Keratinocyte (primary cell): ENCODE measurements at regions not wholly inside any gene's neighbourhood (a gene's known extent, or its start where the extent isn't known, plus 50 kb on each side); places are given as distances from the start of the nearest gene placed in this dataset.

Source experiments
- DNase-seq: peaks from one replicate; pipeline ENCODE4 v3.0.0-alpha.2; 2011; ENCODE audit warnings: low read depth, missing footprints, low spot score
- FAIRE-seq: peaks from 2 replicates; lab custom pipeline; 2011; peaks lifted over from hg19 to GRCh38; lab: Jason Lieb, UNC
- H2AFZ ChIP-seq: 2 replicates; pipeline ENCODE4 v1.6.0; 2012; ENCODE audit warnings: low read length, control low read depth, inconsistent platforms; ENCODE audit not compliant: control insufficient read depth
- H3K27ac ChIP-seq: 2 replicates; pipeline ENCODE4 v1.5.1; 2011; ENCODE audit warnings: low read length; ENCODE audit not compliant: control insufficient read depth, insufficient read depth
- H3K27me3 ChIP-seq: 3 replicates; pipeline ENCODE4 v1.6.0; 2011; ENCODE audit warnings: low read length; ENCODE audit not compliant: control insufficient read depth, insufficient read depth; ENCODE audit errors: extremely low read depth
- H3K36me3 ChIP-seq, 2 experiments: 2 replicates in 1 of 2; 3 replicates in 1 of 2; pipeline ENCODE4 v1.5.1; 2011; ENCODE audit warnings: low read length in 2 of 2, mild to moderate bottlenecking in 1 of 2; ENCODE audit not compliant: control insufficient read depth in 2 of 2, insufficient read depth in 2 of 2; ENCODE audit errors: extremely low read depth in 1 of 2
- H3K4me1 ChIP-seq: 3 replicates; pipeline ENCODE4 v1.5.1; 2011; ENCODE audit warnings: low read length; ENCODE audit not compliant: control insufficient read depth, insufficient read depth; ENCODE audit errors: extremely low read depth
- H3K4me2 ChIP-seq: 3 replicates; pipeline ENCODE4 v1.6.0; 2011; ENCODE audit warnings: low read depth, low read length; ENCODE audit not compliant: control insufficient read depth, insufficient read depth; ENCODE audit errors: extremely low read depth
- H3K4me3 ChIP-seq, 3 experiments: fragments of 200-600 bp in 1 of 3; sonication (generic) in 1 of 3; 2 replicates in 2 of 3; 3 replicates in 1 of 3; pipeline ENCODE4 v1.5.1; 2011 to 2016; ENCODE audit warnings: low read length in 3 of 3, mild to moderate bottlenecking in 3 of 3, control low read depth in 2 of 3, inconsistent platforms in 1 of 3, low read depth in 1 of 3, mixed read lengths in 1 of 3, mixed run types in 1 of 3, moderate library complexity in 1 of 3; ENCODE audit not compliant: control insufficient read depth in 2 of 3, insufficient read depth in 2 of 3; ENCODE audit errors: extremely low read depth in 1 of 3
- H3K79me2 ChIP-seq: 2 replicates; pipeline ENCODE4 v1.6.0; 2012; ENCODE audit warnings: low read length; ENCODE audit not compliant: control insufficient read depth, insufficient read depth
- H3K9ac ChIP-seq: 3 replicates; pipeline ENCODE4 v1.6.0; 2011; ENCODE audit warnings: low read length; ENCODE audit not compliant: control insufficient read depth, insufficient read depth; ENCODE audit errors: extremely low read depth
- H3K9me1 ChIP-seq: 3 replicates; pipeline ENCODE4 v1.6.0; 2011; ENCODE audit warnings: low read length; ENCODE audit not compliant: control insufficient read depth, insufficient read depth; ENCODE audit errors: extremely low read depth
- H3K9me3 ChIP-seq: 2 replicates; pipeline ENCODE4 v1.5.1; 2012; ENCODE audit warnings: low read depth, low read length; ENCODE audit not compliant: control insufficient read depth
- H4K20me1 ChIP-seq: 3 replicates; pipeline ENCODE4 v1.6.0; 2011; ENCODE audit warnings: low read length; ENCODE audit not compliant: control insufficient read depth, insufficient read depth; ENCODE audit errors: extremely low read depth
- EZH2 ChIP-seq: IDR thresholded peaks from one replicate; pipeline ENCODE4 v1.6.1; 2012; ENCODE audit warnings: inconsistent platforms, mild to moderate bottlenecking, low read length, moderate library complexity
- dilution Hi-C: fragments of 300-500 bp; cut with MboI; formaldehyde crosslinking; loops from one replicate; pipeline ENCODE4 v1.7.0; 2020; ENCODE audit warnings: low sequenced_read_pairs; ENCODE audit not compliant: extremely low pct_ligation_motif_present
- TF ChIP-seq, protein P1 (sequence below), 3 experiments: IDR thresholded peaks in 1 of 3; conservative IDR thresholded peaks in 1 of 3; optimal IDR thresholded peaks in 1 of 3; 2 replicates in 2 of 3; 3 replicates in 1 of 3; pipeline versions ENCODE3 to v1.5.1; 2011; ENCODE audit warnings: low read length in 3 of 3, mild to moderate bottlenecking in 3 of 3, moderate library complexity in 2 of 3, control low read depth in 1 of 3, inconsistent platforms in 1 of 3; ENCODE audit not compliant: insufficient read depth in 2 of 3; ENCODE audit errors: extremely low read depth in 1 of 3

- TF ChIP-seq, protein P1, sequence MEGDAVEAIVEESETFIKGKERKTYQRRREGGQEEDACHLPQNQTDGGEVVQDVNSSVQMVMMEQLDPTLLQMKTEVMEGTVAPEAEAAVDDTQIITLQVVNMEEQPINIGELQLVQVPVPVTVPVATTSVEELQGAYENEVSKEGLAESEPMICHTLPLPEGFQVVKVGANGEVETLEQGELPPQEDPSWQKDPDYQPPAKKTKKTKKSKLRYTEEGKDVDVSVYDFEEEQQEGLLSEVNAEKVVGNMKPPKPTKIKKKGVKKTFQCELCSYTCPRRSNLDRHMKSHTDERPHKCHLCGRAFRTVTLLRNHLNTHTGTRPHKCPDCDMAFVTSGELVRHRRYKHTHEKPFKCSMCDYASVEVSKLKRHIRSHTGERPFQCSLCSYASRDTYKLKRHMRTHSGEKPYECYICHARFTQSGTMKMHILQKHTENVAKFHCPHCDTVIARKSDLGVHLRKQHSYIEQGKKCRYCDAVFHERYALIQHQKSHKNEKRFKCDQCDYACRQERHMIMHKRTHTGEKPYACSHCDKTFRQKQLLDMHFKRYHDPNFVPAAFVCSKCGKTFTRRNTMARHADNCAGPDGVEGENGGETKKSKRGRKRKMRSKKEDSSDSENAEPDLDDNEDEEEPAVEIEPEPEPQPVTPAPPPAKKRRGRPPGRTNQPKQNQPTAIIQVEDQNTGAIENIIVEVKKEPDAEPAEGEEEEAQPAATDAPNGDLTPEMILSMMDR (optimal IDR thresholded peaks at IDR 0.05 in 1 of 3, IDR thresholded peaks at IDR 0.05 in 1 of 3, conservative IDR thresholded peaks at IDR 0.05 in 1 of 3; ENCODE audit: extremely low read depth in 1 of 3, insufficient read depth in 2 of 3, low read length in 3 of 3), result no peak
- no peak for TF ChIP-seq EZH2
- no peaks in the 10 kb centered on the region for H4K20me1 ChIP-seq
- no peak overlapping the region for H3K27ac ChIP-seq
- H3K4me2 ChIP-seq, result no peak overlapping the region
- no peaks in the 10 kb centered on the region for H3K79me2 ChIP-seq
- no peak overlapping the region for H3K9ac ChIP-seq
- no peaks in the 10 kb centered on the region for H3K36me3 ChIP-seq
- no peaks in the 10 kb centered on the region for H3K9me3 ChIP-seq
- H3K9me1 ChIP-seq, result no peaks in the 10 kb centered on the region
- no peak overlapping the region for H2AFZ ChIP-seq
- H3K4me1 ChIP-seq, result no peaks in the 10 kb centered on the region
- no peak overlapping the region for H3K4me3 ChIP-seq
- FAIRE-seq (no peak), DNase-seq (no peak)
- dilution Hi-C loops, result no loop called here
- H3K27me3 ChIP-seq, result no peaks in the 10 kb centered on the region
Observed at GRCh38 chr11:70952191-70952590, 300.2 kb downstream of the SHANK2 start.

DNA sequence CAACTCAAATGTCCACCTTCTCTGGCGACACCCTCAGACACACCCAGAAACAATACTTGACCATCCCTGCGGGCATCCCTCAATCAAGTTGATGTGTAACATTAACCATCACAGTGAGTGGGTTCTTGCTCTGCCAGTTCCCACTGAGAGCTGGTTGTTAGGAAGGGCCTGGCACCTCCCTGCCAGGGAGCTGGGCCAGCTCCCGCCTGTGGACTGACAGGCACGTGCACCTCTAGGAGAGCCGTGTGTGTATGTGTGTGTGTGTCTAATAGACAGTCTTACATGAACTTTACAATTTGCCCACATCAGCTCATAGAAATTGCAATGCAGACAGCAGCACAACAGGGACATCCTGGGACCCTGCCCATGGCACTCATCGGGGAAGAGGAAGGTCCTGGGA lies 298.7 kb downstream of the SHANK2 start:
- no peak for FAIRE-seq
- no peak overlapping the region for H3K4me3 ChIP-seq
- no peak overlapping the region for H2AFZ ChIP-seq
- H3K36me3 ChIP-seq, result no peaks in the 10 kb centered on the region
- TF ChIP-seq, protein P1 (optimal IDR thresholded peaks at IDR 0.05 in 1 of 3, IDR thresholded peaks at IDR 0.05 in 1 of 3, conservative IDR thresholded peaks at IDR 0.05 in 1 of 3; ENCODE audit: extremely low read depth in 1 of 3, insufficient read depth in 2 of 3, low read length in 3 of 3), result no peak
- no peak for TF ChIP-seq EZH2
- no peak for DNase-seq
- dilution Hi-C loops, result no loop called here
- H3K9me1 ChIP-seq, result no peaks in the 10 kb centered on the region
- H3K4me1 ChIP-seq, result no peaks in the 10 kb centered on the region
- no peak overlapping the region for H3K4me2 ChIP-seq
- no peaks in the 10 kb centered on the region for H4K20me1 ChIP-seq
- no peaks in the 10 kb centered on the region for H3K9me3 ChIP-seq
- H3K27ac ChIP-seq, result no peak overlapping the region
- no peak overlapping the region for H3K9ac ChIP-seq
- no peaks in the 10 kb centered on the region for H3K79me2 ChIP-seq
- H3K27me3 ChIP-seq, result no peaks in the 10 kb centered on the region
